Central memory CD8-positive, alpha-beta T cell (primary cell): ENCODE measurements at regions not wholly inside any gene's neighbourhood (a gene's known extent, or its start where the extent isn't known, plus 50 kb on each side); places are given as distances from the start of the nearest gene placed in this dataset.

Experiments used
- ATAC-seq: fragments of 150-1000 bp; cut with Tn5 transposase; replicated peaks from 2 replicates; pipeline ENCODE4 v1.10.0; 2022; ENCODE audit warnings: mild to moderate bottlenecking, moderate FRiP score, moderate number of reproducible peaks; ENCODE audit not compliant: poor library complexity, severe bottlenecking; ENCODE audit errors: extremely low read depth
- DNase-seq, 2 donors: peaks; one replicate each; pipeline ENCODE4 v3.0.0; 2021; ENCODE audit warnings: low spot score in 2 of 2
- H3K27ac Mint-ChIP-seq: one replicate; pipeline ENCODE4 v1.8.0; 2022; ENCODE audit warnings: low read depth, mild to moderate bottlenecking, moderate library complexity, mixed read lengths
- H3K27me3 Mint-ChIP-seq: one replicate; pipeline ENCODE4 v1.8.0; 2022; ENCODE audit warnings: mixed read lengths
- H3K36me3 Mint-ChIP-seq: one replicate; pipeline ENCODE4 v1.8.0; 2022; ENCODE audit warnings: mild to moderate bottlenecking, moderate library complexity, mixed read lengths; ENCODE audit not compliant: insufficient read depth
- H3K4me1 Mint-ChIP-seq: one replicate; pipeline ENCODE4 v1.8.0; 2022; ENCODE audit warnings: mixed read lengths
- H3K4me3 Mint-ChIP-seq: one replicate; pipeline ENCODE4 v1.8.0; 2022; ENCODE audit warnings: mild to moderate bottlenecking, moderate library complexity, mixed read lengths
- H3K9me3 Mint-ChIP-seq: one replicate; pipeline ENCODE4 v1.8.0; 2022; ENCODE audit warnings: mixed read lengths

DNA sequence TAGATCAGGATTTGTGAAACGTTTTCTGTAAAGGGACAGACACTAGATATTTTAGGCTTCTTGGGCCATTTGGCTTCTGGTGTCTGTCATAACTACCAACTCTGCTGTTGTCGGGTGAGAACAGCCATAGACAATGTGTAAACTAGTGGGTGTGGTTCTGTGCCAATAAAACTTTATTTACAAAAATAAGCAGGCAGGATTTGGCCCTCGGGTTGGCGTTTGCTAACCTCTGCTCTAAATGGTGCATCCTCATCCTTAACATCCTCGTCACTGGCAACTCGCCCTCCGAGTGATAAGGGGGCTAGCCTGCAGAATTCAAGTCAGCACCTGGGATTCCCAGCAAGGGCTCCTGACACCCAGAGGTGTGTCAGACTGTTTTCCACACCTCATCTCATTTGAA, 105.8 kb upstream of the MSX1 start:
- H3K27ac Mint-ChIP-seq, result no peak overlapping the region
- H3K4me3 Mint-ChIP-seq, result no peak overlapping the region
- H3K4me1 Mint-ChIP-seq, result no peaks in the 10 kb centered on the region
- peaks cover 14% of the 10 kb centered on the region for H3K27me3 Mint-ChIP-seq
- ATAC-seq (no peak), DNase-seq (no peak)
- H3K9me3 Mint-ChIP-seq, result no peaks in the 10 kb centered on the region
- no peaks in the 10 kb centered on the region for H3K36me3 Mint-ChIP-seq

DNA sequence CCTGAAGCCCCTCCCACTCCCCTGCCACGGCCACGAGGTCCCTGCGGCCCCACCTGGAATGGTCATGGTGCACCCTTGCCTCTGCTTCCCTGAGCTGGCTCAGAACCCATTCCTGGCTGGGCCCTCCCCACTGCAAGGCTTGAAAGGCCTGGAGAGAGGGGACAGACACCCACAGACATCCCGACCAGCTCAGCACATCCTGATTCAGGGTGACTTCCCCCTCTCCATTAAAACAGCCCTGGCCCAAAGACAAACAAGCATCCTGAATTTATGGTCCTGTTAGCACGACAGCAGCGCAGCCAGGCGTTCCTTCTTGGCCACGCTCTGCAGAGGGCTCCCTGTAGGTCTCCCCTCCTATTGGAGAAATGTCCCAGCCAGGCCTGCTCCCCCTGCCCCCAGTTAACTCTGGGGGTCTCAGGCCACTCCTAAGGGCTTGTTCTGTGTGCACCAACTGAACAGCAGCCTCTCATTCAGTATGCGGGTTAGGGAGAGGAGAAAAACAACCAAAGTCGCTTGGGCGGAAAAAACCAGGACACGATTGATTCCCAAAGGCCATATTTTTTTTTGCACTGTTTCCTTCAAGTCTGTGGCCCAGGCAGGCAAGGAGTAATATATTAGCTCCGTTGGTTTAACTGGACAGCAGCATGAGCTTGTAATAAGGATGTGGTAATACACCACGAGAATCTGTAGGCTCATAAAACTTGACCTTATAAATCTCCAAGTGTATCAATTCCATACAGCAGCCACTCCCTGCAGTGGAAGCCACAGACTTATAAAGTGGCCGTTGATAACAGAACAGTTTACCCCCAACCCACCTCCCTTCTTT, 106.7 kb upstream of the MSX1 start:
- ATAC-seq (no peak), DNase-seq (no peak)
- H3K27me3 Mint-ChIP-seq, result peaks cover 19% of the 10 kb centered on the region

DNA sequence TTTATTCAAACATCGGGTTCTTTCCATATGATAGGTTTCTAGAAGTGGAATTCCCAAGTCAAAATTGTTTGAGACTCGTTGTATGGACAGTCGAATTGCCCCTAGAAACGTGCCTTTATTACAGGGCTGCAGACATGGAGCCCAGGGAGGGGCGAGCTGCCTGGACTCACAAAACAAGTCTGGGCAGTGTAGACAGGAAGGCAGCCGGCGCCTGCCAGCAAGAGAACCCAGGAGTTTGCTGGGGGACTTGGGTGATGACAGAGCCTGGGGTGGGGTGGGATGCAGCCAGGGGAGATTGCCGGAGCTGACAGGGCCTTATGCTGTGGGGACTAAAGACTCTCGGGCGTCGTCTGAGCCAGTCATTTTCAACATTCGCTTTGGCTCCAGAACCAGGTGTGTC, 107.4 kb upstream of the MSX1 start:
- Mint-ChIP-seq H3K9me3 (no peaks in the 10 kb centered on the region), H3K4me3 (no peak overlapping the region), H3K27ac (no peak overlapping the region), H3K36me3 (no peaks in the 10 kb centered on the region), H3K4me1 (no peaks in the 10 kb centered on the region), H3K27me3 (peaks cover 23% of the 10 kb centered on the region)
- DNase-seq (no peak), ATAC-seq (no peak)

More for the DNA sequence above, 106.7 kb upstream of the MSX1 start:
- H3K9me3 Mint-ChIP-seq, result no peaks in the 10 kb centered on the region
- no peak overlapping the region for H3K4me3 Mint-ChIP-seq
- H3K36me3 Mint-ChIP-seq, result no peaks in the 10 kb centered on the region
- H3K4me1 Mint-ChIP-seq, result no peaks in the 10 kb centered on the region
- no peak overlapping the region for H3K27ac Mint-ChIP-seq

DNA sequence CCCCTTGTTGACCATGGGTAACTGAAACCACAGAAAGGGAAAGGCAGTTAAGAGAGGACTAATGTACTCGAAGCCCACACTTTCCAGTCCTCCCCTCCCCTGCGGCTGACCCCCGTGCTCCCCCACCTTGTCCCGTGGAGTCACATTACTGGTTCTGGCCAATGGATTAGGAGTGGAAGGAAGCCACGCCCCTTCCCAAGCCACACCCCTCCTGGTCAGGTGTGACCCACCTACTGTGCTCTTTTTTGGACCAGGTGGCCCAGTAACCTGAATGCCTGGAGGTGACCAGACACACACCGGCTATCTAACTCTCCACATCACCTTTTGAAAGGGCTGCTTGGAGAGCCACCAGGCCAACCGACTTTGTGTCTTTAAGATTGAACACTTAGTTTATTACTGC, 109.3 kb upstream of the MSX1 start:
- H3K4me1 Mint-ChIP-seq, result no peaks in the 10 kb centered on the region
- no peak overlapping the region for H3K4me3 Mint-ChIP-seq
- DNase-seq (no peak), ATAC-seq (no peak)
- H3K27ac Mint-ChIP-seq, result no peak overlapping the region
- peaks cover 23% of the 10 kb centered on the region for H3K27me3 Mint-ChIP-seq
- no peaks in the 10 kb centered on the region for H3K36me3 Mint-ChIP-seq
- H3K9me3 Mint-ChIP-seq, result no peaks in the 10 kb centered on the region

DNA sequence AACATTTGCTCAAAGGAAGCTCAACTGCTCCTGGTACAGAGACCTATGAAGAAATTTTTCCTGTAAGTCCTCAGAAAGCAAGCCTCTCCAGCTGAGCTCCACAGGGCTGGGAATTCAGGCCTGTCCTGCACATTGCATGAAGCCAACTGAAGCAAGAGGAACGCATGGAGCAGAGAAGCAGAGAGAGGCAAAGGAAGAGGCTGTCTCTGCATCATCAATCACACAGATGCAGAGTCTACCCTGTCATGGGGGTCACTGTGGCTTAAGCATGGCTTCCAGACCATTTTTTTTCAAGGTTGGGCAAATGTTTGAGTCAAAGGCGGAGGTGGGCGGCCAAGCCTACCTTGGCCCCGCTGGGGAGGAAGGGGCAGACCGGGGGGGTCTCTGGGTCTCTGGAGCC, 110.3 kb upstream of the MSX1 start:
- DNase-seq (no peak), ATAC-seq (no peak)
- H3K27ac Mint-ChIP-seq, result no peak overlapping the region
- peaks cover 23% of the 10 kb centered on the region for H3K27me3 Mint-ChIP-seq
- no peaks in the 10 kb centered on the region for H3K4me1 Mint-ChIP-seq
- H3K9me3 Mint-ChIP-seq, result no peaks in the 10 kb centered on the region
- H3K4me3 Mint-ChIP-seq, result no peak overlapping the region
- H3K36me3 Mint-ChIP-seq, result no peaks in the 10 kb centered on the region

DNA sequence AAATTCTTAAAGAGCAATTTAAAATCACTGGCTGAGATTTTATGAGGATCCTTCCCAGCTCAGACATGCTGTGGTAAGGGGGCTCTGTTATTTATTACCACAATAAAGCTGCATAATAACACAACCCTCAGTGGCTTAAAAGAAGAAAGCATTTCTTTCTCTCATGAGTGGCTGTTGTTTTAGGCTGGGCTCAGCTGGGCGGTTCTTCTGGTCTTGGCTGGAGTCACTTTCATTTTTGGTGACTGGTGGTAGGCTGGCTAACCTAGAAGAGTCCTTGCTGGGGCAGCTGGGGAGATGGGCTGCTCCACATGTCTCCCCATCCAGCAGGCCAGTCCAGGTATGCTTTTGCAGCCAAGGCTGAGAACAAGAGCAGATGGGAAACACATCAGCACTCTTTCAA, 113.0 kb upstream of the MSX1 start:
- DNase-seq (no peak), ATAC-seq (no peak)
- Mint-ChIP-seq H3K27me3 (peaks cover 14% of the 10 kb centered on the region), H3K27ac (no peak overlapping the region), H3K9me3 (no peaks in the 10 kb centered on the region), H3K4me1 (no peaks in the 10 kb centered on the region), H3K36me3 (no peaks in the 10 kb centered on the region), H3K4me3 (no peak overlapping the region)

DNA sequence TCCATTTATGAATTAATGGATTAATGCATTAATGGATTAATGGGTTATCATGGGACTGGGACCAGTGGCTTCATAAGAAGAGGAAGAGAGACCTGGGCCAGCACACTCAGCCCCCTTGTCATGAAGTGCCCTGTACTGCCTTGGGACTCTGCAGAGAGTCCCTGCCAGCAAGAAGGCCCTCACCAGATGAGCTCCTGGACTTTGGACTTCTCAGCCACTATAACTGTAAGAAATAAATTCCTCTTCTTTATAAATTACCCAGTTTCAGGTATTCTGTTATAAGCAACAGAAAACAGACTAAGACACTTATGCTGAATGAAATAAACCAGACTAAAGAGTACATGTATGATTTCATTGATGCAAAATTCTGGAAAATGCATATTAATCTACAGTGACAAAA, 119.4 kb upstream of the MSX1 start:
- Mint-ChIP-seq H3K9me3 (no peaks in the 10 kb centered on the region), H3K27ac (no peak overlapping the region), H3K27me3 (no peaks in the 10 kb centered on the region), H3K36me3 (no peaks in the 10 kb centered on the region), H3K4me1 (no peaks in the 10 kb centered on the region), H3K4me3 (no peak overlapping the region)
- ATAC-seq, result no peak
- no peak for DNase-seq

DNA sequence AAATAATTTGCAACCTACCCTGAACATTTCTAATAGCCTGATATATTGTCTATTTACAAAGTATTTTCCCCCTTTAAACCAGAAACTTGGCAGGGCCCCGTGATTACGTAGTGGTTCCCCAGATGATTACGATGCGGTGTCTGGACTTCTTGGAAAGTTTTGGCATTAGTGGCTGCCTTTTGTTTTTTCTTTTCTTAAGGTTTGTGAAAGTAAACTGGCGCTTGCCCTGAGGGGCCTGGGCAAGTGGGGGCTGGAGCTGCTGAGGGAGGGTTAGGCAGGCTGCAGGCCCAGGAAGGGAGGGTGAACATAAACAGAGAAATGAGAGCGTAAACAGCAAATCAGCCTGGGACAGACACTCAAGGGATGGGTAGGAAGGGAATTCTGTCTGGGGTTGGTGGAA, 123.6 kb upstream of the MSX1 start:
- Mint-ChIP-seq H3K9me3 (no peaks in the 10 kb centered on the region), H3K36me3 (no peaks in the 10 kb centered on the region), H3K4me1 (no peaks in the 10 kb centered on the region), H3K4me3 (no peak overlapping the region), H3K27me3 (no peaks in the 10 kb centered on the region), H3K27ac (no peak overlapping the region)
- no peak for ATAC-seq
- no peak for DNase-seq

DNA sequence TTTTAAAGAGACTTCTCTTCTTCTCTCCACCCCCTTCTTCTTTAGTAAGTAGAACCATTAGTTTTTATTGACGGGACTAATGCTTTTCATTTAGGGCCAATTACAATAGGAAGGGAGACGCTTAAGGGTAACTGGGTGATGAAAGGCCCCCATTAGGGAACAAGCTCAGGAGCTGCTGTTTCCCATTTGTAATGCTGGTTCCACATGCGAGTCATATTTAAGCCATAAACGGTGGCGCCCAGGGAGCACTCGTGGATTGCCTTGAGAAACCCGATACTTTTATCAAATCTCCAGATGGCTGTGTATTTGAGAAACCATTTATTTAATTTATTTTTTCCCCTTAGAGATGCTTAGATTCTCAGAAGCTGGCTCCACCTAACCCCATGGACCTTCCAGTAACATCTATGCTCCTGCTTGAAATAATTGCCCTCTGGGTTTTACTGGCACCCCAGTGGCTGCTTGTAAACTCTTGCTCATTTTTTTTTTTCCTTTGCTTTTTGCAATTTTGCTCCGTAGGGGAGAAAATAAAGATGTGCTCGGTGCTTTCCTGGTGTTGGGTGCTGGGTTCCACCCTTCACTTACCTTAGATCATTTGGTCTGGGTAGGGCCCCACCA, 124.2 kb upstream of the MSX1 start:
- no peaks in the 10 kb centered on the region for H3K27me3 Mint-ChIP-seq
- H3K36me3 Mint-ChIP-seq, result no peaks in the 10 kb centered on the region
- ATAC-seq (no peak), DNase-seq (no peak)
- H3K4me1 Mint-ChIP-seq, result no peaks in the 10 kb centered on the region
- no peaks in the 10 kb centered on the region for H3K9me3 Mint-ChIP-seq
- H3K4me3 Mint-ChIP-seq, result no peak overlapping the region
- H3K27ac Mint-ChIP-seq, result no peak overlapping the region

DNA sequence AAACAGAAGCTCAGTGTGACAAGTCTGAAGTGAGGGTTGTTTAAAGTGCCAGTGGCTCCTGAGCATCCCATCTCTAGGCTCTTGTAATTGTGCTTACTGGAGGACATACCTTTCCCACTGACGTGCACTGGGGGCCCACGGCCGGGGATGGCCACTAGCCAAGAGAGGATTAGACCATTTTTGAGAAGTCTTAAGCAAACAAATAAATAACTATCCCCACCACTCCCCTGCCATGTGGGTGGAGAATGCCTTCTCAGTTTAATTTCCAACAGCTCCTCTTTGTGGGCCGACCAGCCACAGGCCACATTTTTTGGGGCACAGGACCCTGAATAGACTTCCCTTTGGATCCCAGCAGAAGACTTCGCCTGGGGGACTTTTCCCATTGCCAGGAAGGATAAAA, 125.0 kb upstream of the MSX1 start:
- DNase-seq (no peak), ATAC-seq (no peak)
- no peaks in the 10 kb centered on the region for H3K36me3 Mint-ChIP-seq
- H3K27me3 Mint-ChIP-seq, result no peaks in the 10 kb centered on the region
- H3K9me3 Mint-ChIP-seq, result no peaks in the 10 kb centered on the region
- H3K27ac Mint-ChIP-seq, result no peak overlapping the region
- H3K4me1 Mint-ChIP-seq, result no peaks in the 10 kb centered on the region
- no peak overlapping the region for H3K4me3 Mint-ChIP-seq

DNA sequence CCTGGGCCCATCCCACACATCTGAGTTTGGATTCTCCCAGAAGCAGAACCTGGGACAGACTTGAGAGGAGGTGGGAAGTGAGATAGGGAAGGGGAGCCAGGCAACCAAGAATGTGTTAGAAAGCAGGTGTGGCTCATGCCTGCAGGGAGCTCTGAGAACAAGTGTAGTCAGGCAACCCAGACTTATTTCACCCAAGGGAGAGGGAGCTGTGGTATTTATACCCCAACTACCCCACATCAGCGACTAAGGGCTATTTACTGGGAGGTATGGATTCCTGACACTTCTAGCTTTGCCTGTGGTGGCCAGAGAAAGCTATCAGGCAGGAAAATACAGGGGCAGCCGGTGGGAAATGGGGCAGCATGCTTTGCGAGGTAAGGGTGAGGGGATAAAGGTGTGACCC, 125.8 kb upstream of the MSX1 start:
- DNase-seq, result no peak
- H3K27me3 Mint-ChIP-seq, result no peaks in the 10 kb centered on the region
- H3K4me3 Mint-ChIP-seq, result no peak overlapping the region
- H3K27ac Mint-ChIP-seq, result no peak overlapping the region
- no peaks in the 10 kb centered on the region for H3K36me3 Mint-ChIP-seq
- no peaks in the 10 kb centered on the region for H3K4me1 Mint-ChIP-seq
- ATAC-seq, result no peak
- no peaks in the 10 kb centered on the region for H3K9me3 Mint-ChIP-seq

DNA sequence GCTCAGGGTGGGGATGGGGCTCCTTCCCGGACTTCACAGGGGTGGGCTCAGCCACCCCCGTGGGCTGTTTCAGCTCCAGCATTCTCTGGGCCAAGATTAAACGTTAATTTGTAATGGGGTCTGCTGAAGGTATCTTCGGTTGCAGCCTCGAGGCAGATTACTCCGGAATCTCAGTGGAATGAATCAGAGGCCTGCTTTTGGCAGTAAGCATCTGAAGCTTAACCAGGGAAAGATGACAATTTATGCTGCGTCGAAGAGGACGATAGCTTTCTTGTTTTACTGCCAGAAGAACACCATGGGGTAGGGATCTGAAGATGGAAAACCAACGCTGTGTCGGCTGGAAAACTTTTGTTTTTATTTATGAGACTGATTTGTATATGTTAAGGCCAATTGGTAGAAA, 129.2 kb upstream of the MSX1 start:
- DNase-seq (no peak), ATAC-seq (no peak)
- no peaks in the 10 kb centered on the region for H3K4me1 Mint-ChIP-seq
- no peak overlapping the region for H3K27ac Mint-ChIP-seq
- no peaks in the 10 kb centered on the region for H3K36me3 Mint-ChIP-seq
- no peaks in the 10 kb centered on the region for H3K27me3 Mint-ChIP-seq
- H3K9me3 Mint-ChIP-seq, result peaks cover 4% of the 10 kb centered on the region
- no peak overlapping the region for H3K4me3 Mint-ChIP-seq

DNA sequence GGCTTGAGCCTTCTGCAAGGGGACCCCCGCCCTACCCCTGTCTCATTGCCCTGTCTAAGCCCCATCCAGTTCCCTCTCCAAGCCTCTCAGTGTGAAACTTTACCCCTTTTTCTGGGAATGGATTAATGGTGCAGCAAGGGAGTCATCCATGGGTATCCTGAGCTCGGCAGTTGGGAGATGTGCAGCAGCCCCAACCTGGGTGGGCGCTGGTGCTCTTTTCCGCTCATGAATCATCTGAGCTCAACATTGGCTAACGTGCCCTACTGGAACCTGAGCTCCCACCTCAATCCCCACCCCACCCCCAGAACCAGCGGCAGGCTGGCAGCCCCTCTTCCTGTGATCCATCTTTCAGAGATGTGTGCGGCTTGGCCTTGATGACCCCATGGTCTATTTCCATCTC, 130.3 kb upstream of the MSX1 start:
- ATAC-seq, result no peak
- Mint-ChIP-seq H3K36me3 (no peaks in the 10 kb centered on the region), H3K27ac (no peak overlapping the region), H3K4me3 (no peak overlapping the region), H3K9me3 (peaks cover 6% of the 10 kb centered on the region), H3K4me1 (no peaks in the 10 kb centered on the region), H3K27me3 (no peaks in the 10 kb centered on the region)
- no peak for DNase-seq
